ENCODE measurements at regions not wholly inside any gene's neighbourhood (a gene's known extent, or its start where the extent isn't known, plus 50 kb on each side); places are given as distances from the start of the nearest gene placed in this dataset.
"Not testable (repeated sequence)": the region's sequence is repeated elsewhere in the genome, so short reads cannot be mapped to it uniquely, and the experiment has no call there.

- TF ChIP-seq CTCF (IDR thresholded peaks at IDR 0.05; ENCODE audit: low read length); EZH2 (IDR thresholded peaks at IDR 0.05; ENCODE audit: borderline replicate concordance, low read length): not testable (repeated sequence)
Observed at GRCh38 chr6:78547636-78548035, 319.7 kb upstream of the IRAK1BP1 start.

All from OCI-LY1 (cell line).